ENCODE measurements at regions not wholly inside any gene's neighbourhood (a gene's known extent, or its start where the extent isn't known, plus 50 kb on each side); places are given as distances from the start of the nearest gene placed in this dataset.

DNA sequence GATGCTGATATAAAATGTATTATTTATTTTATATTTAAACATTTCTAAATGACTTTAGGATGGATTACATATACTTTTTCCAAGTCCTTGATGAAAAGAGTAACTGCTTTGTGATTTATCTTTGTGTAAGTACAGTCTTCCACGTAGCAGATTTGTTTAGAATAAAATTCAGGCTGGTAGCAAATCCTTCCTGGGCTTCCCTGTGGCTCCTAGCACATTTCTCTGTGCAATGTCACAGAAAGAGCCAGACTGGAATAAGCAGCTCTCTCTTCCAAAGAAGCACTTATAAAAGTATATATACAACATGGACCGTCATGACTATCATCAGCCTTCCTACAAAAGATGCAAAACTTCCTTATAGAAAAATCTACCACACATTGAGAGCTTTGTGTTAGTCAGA, 388.6 kb downstream of the ACTL7B start:
- no peak overlapping the region for H2AK5ac ChIP-seq (ENCODE audit: low read length)
- H4K91ac ChIP-seq (ENCODE audit: low read depth, low read length), result no peak overlapping the region
- H3K9me3 ChIP-seq (ENCODE audit: insufficient read depth, low read depth, low read length), result no peaks in the 10 kb centered on the region
- H3K4me2 ChIP-seq (ENCODE audit: low read length), result no peak overlapping the region
- no peak overlapping the region for H2BK120ac ChIP-seq (ENCODE audit: insufficient read depth, low read length, poor library complexity)
- H3K79me1 ChIP-seq (ENCODE audit: low read length), result no peaks in the 10 kb centered on the region
- H3K4ac ChIP-seq (ENCODE audit: low read depth, low read length), result no peak overlapping the region
- H2AFZ ChIP-seq (ENCODE audit: insufficient read depth, low read length, poor library complexity), result no peak overlapping the region
- H3K4me3 ChIP-seq (ENCODE audit: low read depth, low read length), result no peak overlapping the region
- H2BK12ac ChIP-seq (ENCODE audit: low read length), result no peak overlapping the region
- no peak overlapping the region for H3K27ac ChIP-seq (ENCODE audit: low read depth, low read length)
- no peak for DNase-seq
- no peak overlapping the region for H3K18ac ChIP-seq (ENCODE audit: low read length)
- H3K9ac ChIP-seq (ENCODE audit: low read length), result no peak overlapping the region
- H3K14ac ChIP-seq (ENCODE audit: low read length), result no peak overlapping the region
- H4K8ac ChIP-seq (ENCODE audit: low read depth, low read length), result no peak overlapping the region
- no peak overlapping the region for H4K12ac ChIP-seq (ENCODE audit: low read depth, low read length)
- H3K4me1 ChIP-seq (ENCODE audit: control insufficient read depth in 1 of 2, insufficient read depth in 2 of 2, low read length in 2 of 2), result no peaks in the 10 kb centered on the region
- no peaks in the 10 kb centered on the region for H3K79me2 ChIP-seq (ENCODE audit: control insufficient read depth, insufficient read depth, low read length, poor library complexity)
- no peak overlapping the region for H3K23ac ChIP-seq (ENCODE audit: low read length)
- H2BK5ac ChIP-seq (ENCODE audit: low read depth, low read length, poor library complexity), result no peak overlapping the region
- H3K27me3 ChIP-seq (ENCODE audit: insufficient read depth, low read length), result peaks cover 3% of the 10 kb centered on the region
- no peaks in the 10 kb centered on the region for H3K36me3 ChIP-seq (ENCODE audit: control insufficient read depth in 1 of 2, insufficient read depth in 2 of 2, low read length in 2 of 2)
- WGBS (ENCODE audit: extremely low coverage, insufficient coverage, insufficient read length), result no CpG with 5 or more reads among the region's 2 CpGs

DNA sequence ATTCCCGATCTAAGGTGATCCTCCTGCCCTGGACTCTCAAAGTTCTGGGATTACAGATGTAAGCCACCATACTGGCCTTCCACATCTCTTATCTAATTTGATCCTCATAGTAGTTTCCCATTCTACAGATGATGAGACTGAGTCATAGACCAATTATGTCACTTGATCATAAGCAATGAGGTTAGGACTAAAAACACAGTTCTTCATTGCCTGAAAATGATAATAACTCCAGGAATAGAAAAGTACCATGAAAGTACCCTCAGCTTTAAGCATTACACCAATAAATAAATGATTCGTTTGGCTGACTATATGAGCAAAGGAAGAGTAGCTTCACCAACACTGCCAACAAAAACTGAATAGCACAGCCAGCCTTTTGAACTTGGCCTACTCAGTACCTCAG, 389.5 kb downstream of the ACTL7B start:
- H3K14ac ChIP-seq (ENCODE audit: low read length), result no peak overlapping the region
- no peak overlapping the region for H3K4ac ChIP-seq (ENCODE audit: low read depth, low read length)

DNA sequence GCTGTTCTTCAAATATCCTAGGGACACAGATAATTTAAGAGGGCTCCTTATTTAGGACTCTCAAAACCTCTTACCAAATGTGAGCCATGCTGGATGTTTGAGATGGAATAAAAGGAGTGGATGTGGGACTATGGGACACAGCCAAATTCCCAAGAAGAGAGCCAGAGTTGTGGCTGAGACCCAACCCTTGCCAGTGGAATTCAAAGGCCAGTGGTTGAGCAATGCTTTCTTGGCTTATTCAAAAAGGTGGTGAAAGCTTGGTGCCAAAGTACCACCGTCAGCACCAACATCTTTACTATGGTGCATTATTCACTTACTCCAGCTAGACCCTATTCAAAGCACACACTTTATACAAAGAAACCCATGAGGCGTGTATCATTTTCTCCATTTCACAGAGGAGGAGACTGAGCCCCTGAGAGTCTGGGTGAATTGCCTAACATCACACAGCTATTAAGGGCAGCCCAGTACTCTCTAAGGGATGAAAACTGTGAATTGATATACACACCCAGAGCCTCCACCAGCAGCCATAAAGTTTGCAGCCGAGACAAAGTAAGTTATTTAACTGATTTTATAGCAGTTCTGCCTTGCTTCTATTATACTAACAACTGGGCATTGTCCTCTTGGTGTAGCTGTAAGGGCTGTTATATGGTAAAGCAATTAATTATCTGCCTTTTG, 391.7 kb downstream of the ACTL7B start:
- Histone ChIP-seq H4K12ac (ENCODE audit: low read depth, low read length) (no peak overlapping the region), H3K4me3 (ENCODE audit: low read depth, low read length) (no peak overlapping the region), H3K4me1 (ENCODE audit: control insufficient read depth in 1 of 2, insufficient read depth in 2 of 2, low read length in 2 of 2) (no peaks in the 10 kb centered on the region), H3K9me3 (ENCODE audit: insufficient read depth, low read depth, low read length) (no peaks in the 10 kb centered on the region), H3K36me3 (ENCODE audit: control insufficient read depth in 1 of 2, insufficient read depth in 2 of 2, low read length in 2 of 2) (no peaks in the 10 kb centered on the region), H3K9ac (ENCODE audit: low read length) (no peak overlapping the region), H3K23ac (ENCODE audit: low read length) (no peak overlapping the region), H2BK120ac (ENCODE audit: insufficient read depth, low read length, poor library complexity) (no peak overlapping the region), H3K18ac (ENCODE audit: low read length) (no peak overlapping the region), H2AFZ (ENCODE audit: insufficient read depth, low read length, poor library complexity) (no peak overlapping the region), H3K14ac (ENCODE audit: low read length) (no peak overlapping the region), H4K8ac (ENCODE audit: low read depth, low read length) (no peak overlapping the region), H3K4ac (ENCODE audit: low read depth, low read length) (no peak overlapping the region), H2BK5ac (ENCODE audit: low read depth, low read length, poor library complexity) (no peak overlapping the region), H3K79me1 (ENCODE audit: low read length) (no peaks in the 10 kb centered on the region), H3K27me3 (ENCODE audit: insufficient read depth, low read length) (no peaks in the 10 kb centered on the region), H3K4me2 (ENCODE audit: low read length) (no peak overlapping the region), H3K79me2 (ENCODE audit: control insufficient read depth, insufficient read depth, low read length, poor library complexity) (no peaks in the 10 kb centered on the region), H3K27ac (ENCODE audit: low read depth, low read length) (no peak overlapping the region), H2AK5ac (ENCODE audit: low read length) (no peak overlapping the region), H4K91ac (ENCODE audit: low read depth, low read length) (no peak overlapping the region), H2BK12ac (ENCODE audit: low read length) (no peak overlapping the region)
- DNase-seq, result no peak
- no CpG with 5 or more reads among the region's 3 CpGs for WGBS (ENCODE audit: extremely low coverage, insufficient coverage, insufficient read length)

More for the DNA sequence above, 389.5 kb downstream of the ACTL7B start:
- no peaks in the 10 kb centered on the region for H3K27me3 ChIP-seq (ENCODE audit: insufficient read depth, low read length)
- no peaks in the 10 kb centered on the region for H3K79me1 ChIP-seq (ENCODE audit: low read length)
- H3K4me3 ChIP-seq (ENCODE audit: low read depth, low read length), result no peak overlapping the region
- no CpG with 5 or more reads among the region's 2 CpGs for WGBS (ENCODE audit: extremely low coverage, insufficient coverage, insufficient read length)
- H3K18ac ChIP-seq (ENCODE audit: low read length), result no peak overlapping the region
- no peak overlapping the region for H2AK5ac ChIP-seq (ENCODE audit: low read length)
- no peak overlapping the region for H3K9ac ChIP-seq (ENCODE audit: low read length)
- H3K4me2 ChIP-seq (ENCODE audit: low read length), result no peak overlapping the region
- H3K36me3 ChIP-seq (ENCODE audit: control insufficient read depth in 1 of 2, insufficient read depth in 2 of 2, low read length in 2 of 2), result no peaks in the 10 kb centered on the region
- no peaks in the 10 kb centered on the region for H3K9me3 ChIP-seq (ENCODE audit: insufficient read depth, low read depth, low read length)
- H3K23ac ChIP-seq (ENCODE audit: low read length), result no peak overlapping the region
- no peaks in the 10 kb centered on the region for H3K79me2 ChIP-seq (ENCODE audit: control insufficient read depth, insufficient read depth, low read length, poor library complexity)
- H3K27ac ChIP-seq (ENCODE audit: low read depth, low read length), result no peak overlapping the region
- H4K12ac ChIP-seq (ENCODE audit: low read depth, low read length), result no peak overlapping the region
- no peak for DNase-seq
- H3K4me1 ChIP-seq (ENCODE audit: control insufficient read depth in 1 of 2, insufficient read depth in 2 of 2, low read length in 2 of 2), result no peaks in the 10 kb centered on the region
- no peak overlapping the region for H2BK120ac ChIP-seq (ENCODE audit: insufficient read depth, low read length, poor library complexity)
- H2AFZ ChIP-seq (ENCODE audit: insufficient read depth, low read length, poor library complexity), result no peak overlapping the region
- no peak overlapping the region for H2BK5ac ChIP-seq (ENCODE audit: low read depth, low read length, poor library complexity)
- H4K8ac ChIP-seq (ENCODE audit: low read depth, low read length), result no peak overlapping the region
- H2BK12ac ChIP-seq (ENCODE audit: low read length), result no peak overlapping the region
- no peak overlapping the region for H4K91ac ChIP-seq (ENCODE audit: low read depth, low read length)

DNA sequence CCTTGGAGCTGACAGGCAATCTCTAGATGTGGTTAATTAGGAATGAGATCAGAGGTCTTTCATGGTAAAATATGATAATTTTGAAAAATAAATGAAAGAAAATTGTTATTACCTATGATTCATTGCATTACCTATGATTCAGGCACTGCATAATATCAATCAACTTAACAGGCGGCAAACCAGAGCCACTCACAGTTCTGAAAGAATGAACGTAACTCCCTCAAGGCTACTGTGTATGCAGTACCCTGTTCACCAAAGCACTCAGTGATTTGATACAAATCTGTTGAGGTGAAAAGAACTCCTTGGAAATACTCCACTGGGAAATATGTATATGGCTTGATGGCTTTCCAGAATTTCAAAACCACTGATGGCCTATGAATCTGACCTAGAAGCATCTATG, 398.9 kb downstream of the ACTL7B start:
- no CpG with 5 or more reads among the region's 2 CpGs for WGBS (ENCODE audit: extremely low coverage, insufficient coverage, insufficient read length)
- no peaks in the 10 kb centered on the region for H3K27me3 ChIP-seq (ENCODE audit: insufficient read depth, low read length)
- H4K91ac ChIP-seq (ENCODE audit: low read depth, low read length), result no peak overlapping the region
- H3K18ac ChIP-seq (ENCODE audit: low read length), result no peak overlapping the region
- no peak overlapping the region for H2AFZ ChIP-seq (ENCODE audit: insufficient read depth, low read length, poor library complexity)
- H2BK120ac ChIP-seq (ENCODE audit: insufficient read depth, low read length, poor library complexity), result no peak overlapping the region
- H2BK5ac ChIP-seq (ENCODE audit: low read depth, low read length, poor library complexity), result no peak overlapping the region
- no peak for DNase-seq
- H3K4me2 ChIP-seq (ENCODE audit: low read length), result no peak overlapping the region
- H3K4ac ChIP-seq (ENCODE audit: low read depth, low read length), result no peak overlapping the region
- no peaks in the 10 kb centered on the region for H3K36me3 ChIP-seq (ENCODE audit: control insufficient read depth in 1 of 2, insufficient read depth in 2 of 2, low read length in 2 of 2)
- H2AK5ac ChIP-seq (ENCODE audit: low read length), result no peak overlapping the region
- no peak overlapping the region for H2BK12ac ChIP-seq (ENCODE audit: low read length)
- no peaks in the 10 kb centered on the region for H3K79me2 ChIP-seq (ENCODE audit: control insufficient read depth, insufficient read depth, low read length, poor library complexity)
- H3K4me3 ChIP-seq (ENCODE audit: low read depth, low read length), result no peak overlapping the region
- H3K9me3 ChIP-seq (ENCODE audit: insufficient read depth, low read depth, low read length), result no peaks in the 10 kb centered on the region
- H4K12ac ChIP-seq (ENCODE audit: low read depth, low read length), result no peak overlapping the region
- no peak overlapping the region for H3K9ac ChIP-seq (ENCODE audit: low read length)
- no peak overlapping the region for H3K27ac ChIP-seq (ENCODE audit: low read depth, low read length)
- no peak overlapping the region for H4K8ac ChIP-seq (ENCODE audit: low read depth, low read length)
- H3K23ac ChIP-seq (ENCODE audit: low read length), result no peak overlapping the region
- H3K4me1 ChIP-seq (ENCODE audit: control insufficient read depth in 1 of 2, insufficient read depth in 2 of 2, low read length in 2 of 2), result no peaks in the 10 kb centered on the region
- no peaks in the 10 kb centered on the region for H3K79me1 ChIP-seq (ENCODE audit: low read length)
- no peak overlapping the region for H3K14ac ChIP-seq (ENCODE audit: low read length)
